A549 (cell line): ENCODE measurements at regions not wholly inside any gene's neighbourhood (a gene's known extent, or its start where the extent isn't known, plus 50 kb on each side); places are given as distances from the start of the nearest gene placed in this dataset.
A peak's percentile ranks its signal among the peaks of the same experiment; 100 is the strongest.

ENCODE experiments used
- ATAC-seq, 2 experiments: fragments of 200-7000 bp in 1 of 2; fragments of >200 bp in 1 of 2; cut with Nextera tagmentation in 1 of 2; cut with Tn5 transposase in 1 of 2; 3 replicates each; pipeline versions ENCODE4 v1.8.0 to v1.9.1; 2018 to 2020; ENCODE audit warnings: mild to moderate bottlenecking in 1 of 2, moderate library complexity in 1 of 2
- CTCF ChIA-PET: fragments of 300-600 bp; sonication (Branson Sonifier 250); formaldehyde crosslinking; extraction: SDS; loops from one replicate; lab custom pipeline; 2021; ENCODE audit warnings: antibody characterized with exemption, inconsistent platforms; lab: Yijun Ruan, JAX
- POLR2A ChIA-PET: fragments of 350-600 bp; formaldehyde crosslinking; extraction: SDS; loops from one replicate; lab custom pipeline; 2021; ENCODE audit warnings: antibody characterized with exemption, inconsistent platforms; lab: Yijun Ruan, JAX
- DNase-seq, 2 experiments: peaks; one replicate each; pipeline versions ENCODE4 v3.0.0 to v3.0.0-alpha.2; 2011 to 2016; ENCODE audit warnings: low read depth in 1 of 2, low spot score in 1 of 2
- FAIRE-seq: peaks from 2 replicates; lab custom pipeline; 2011; peaks lifted over from hg19 to GRCh38; lab: Jason Lieb, UNC
- H3K27ac ChIP-seq, 2 experiments: fragments of >200 bp; sonication (Bioruptor Twin); formaldehyde crosslinking; 3 replicates each; pipeline ENCODE4 v1.5.1; 2016 to 2017
- H3K4me1 ChIP-seq: fragments of >200 bp; sonication (Bioruptor Twin); formaldehyde crosslinking; 3 replicates; pipeline ENCODE4 v1.6.1; 2016
- H3K4me2 ChIP-seq: fragments of >200 bp; sonication (Bioruptor Twin); formaldehyde crosslinking; 3 replicates; pipeline ENCODE4 v1.6.1; 2016
- H3K4me3 ChIP-seq: fragments of >200 bp; sonication (Bioruptor Twin); formaldehyde crosslinking; 3 replicates; pipeline ENCODE4 v1.5.1; 2016
- H3K9me3 ChIP-seq: fragments of >200 bp; sonication (Bioruptor Twin); formaldehyde crosslinking; 3 replicates; pipeline ENCODE4 v1.6.1; 2016
- CHD2 ChIP-seq: fragments of 150-350 bp; IDR thresholded peaks from 2 replicates; pipeline ENCODE4 v1.6.1; 2014; ENCODE audit warnings: low read length; ENCODE audit not compliant: partially characterized antibody
- CHD4 ChIP-seq: fragments of 200-600 bp; sonication (generic); IDR thresholded peaks from 2 replicates; pipeline ENCODE4 v1.6.1; 2016; ENCODE audit warnings: antibody characterized with exemption, mild to moderate bottlenecking, borderline replicate concordance
- EHF ChIP-seq: fragments of 250-450 bp; sonication (Bioruptor Pico); IDR thresholded peaks from 2 replicates; pipeline ENCODE4 v1.5.0; 2020; ENCODE audit warnings: mild to moderate bottlenecking
- EHMT2 ChIP-seq: fragments of 200-600 bp; sonication (generic); IDR thresholded peaks from 2 replicates; pipeline ENCODE4 v1.6.1; 2016; ENCODE audit warnings: antibody characterized with exemption, low read depth, mild to moderate bottlenecking, moderate library complexity
- EP300 ChIP-seq, 2 experiments: fragments of >200 bp; sonication (Bioruptor Twin); formaldehyde crosslinking; IDR thresholded peaks; 2 replicates in 1 of 2; 3 replicates in 1 of 2; pipeline ENCODE4 v1.6.1; 2016 to 2017
- FOSB ChIP-seq: fragments of 250-450 bp; sonication (Bioruptor Pico); IDR thresholded peaks from 2 replicates; pipeline ENCODE4 v1.5.0; 2020; ENCODE audit warnings: mild to moderate bottlenecking, moderate library complexity
- HDAC2 ChIP-seq: fragments of 200-600 bp; sonication (generic); IDR thresholded peaks from 2 replicates; pipeline ENCODE4 v1.6.1; 2016
- HEYL ChIP-seq: fragments of 250-450 bp; sonication (Bioruptor Pico); IDR thresholded peaks from 2 replicates; pipeline ENCODE4 v1.8.0; 2021; ENCODE audit warnings: mild to moderate bottlenecking, moderate library complexity
- HOXB13 ChIP-seq: fragments of 250-450 bp; sonication (Bioruptor Pico); IDR thresholded peaks from 2 replicates; pipeline ENCODE4 v1.5.0; 2020; ENCODE audit warnings: low read depth, mild to moderate bottlenecking, moderate library complexity
- JUN ChIP-seq, 2 experiments: fragments of >200 bp; sonication (Bioruptor Twin); formaldehyde crosslinking; IDR thresholded peaks; 2 replicates in 1 of 2; 3 replicates in 1 of 2; pipeline ENCODE4 v1.6.1; 2016 to 2017
- MAFK ChIP-seq: fragments of 450-650 bp; IDR thresholded peaks from 2 replicates; pipeline ENCODE4 v1.6.1; 2014; ENCODE audit not compliant: partially characterized antibody
- MAZ ChIP-seq: fragments of 150-350 bp; IDR thresholded peaks from 2 replicates; pipeline ENCODE4 v1.6.1; 2014; ENCODE audit warnings: antibody characterized with exemption, low read depth, low read length, borderline replicate concordance
- NFE2L2 ChIP-seq: fragments of 150-350 bp; conservative IDR thresholded peaks from 2 replicates; pipeline ENCODE4 v1.6.1; 2014; ENCODE audit warnings: low read length
- NR3C1 ChIP-seq: fragments of >200 bp; sonication (Bioruptor Twin); formaldehyde crosslinking; IDR thresholded peaks from 3 replicates; pipeline ENCODE4 v1.6.1; 2017
- PHF8 ChIP-seq: fragments of 200-600 bp; sonication (generic); IDR thresholded peaks from 2 replicates; pipeline ENCODE4 v1.6.1; 2016; ENCODE audit warnings: low read depth, mild to moderate bottlenecking, antibody characterized with exemption, moderate library complexity, borderline replicate concordance
- POLR2A ChIP-seq: IDR thresholded peaks from 2 replicates; pipeline ENCODE4 v1.6.1; 2012; ENCODE audit warnings: mild to moderate bottlenecking, low read length
- POLR2AphosphoS2 ChIP-seq: conservative IDR thresholded peaks from 2 replicates; pipeline ENCODE4 v1.6.1; 2012; ENCODE audit warnings: low read length, improper control_type of control experiment, inconsistent platforms
- RARB ChIP-seq: fragments of 250-450 bp; sonication (Bioruptor Pico); IDR thresholded peaks from 2 replicates; pipeline ENCODE4 v1.8.0; 2021; ENCODE audit warnings: mild to moderate bottlenecking, moderate library complexity
- RFX5 ChIP-seq: fragments of 450-650 bp; IDR thresholded peaks from 2 replicates; pipeline ENCODE4 v1.7.1; 2014; ENCODE audit warnings: antibody characterized with exemption, mild to moderate bottlenecking, moderate library complexity
- RNF2 ChIP-seq: fragments of 200-600 bp; sonication (generic); IDR thresholded peaks from 2 replicates; pipeline ENCODE4 v1.6.1; 2016; ENCODE audit warnings: low read depth, mild to moderate bottlenecking, antibody characterized with exemption, moderate library complexity, borderline replicate concordance
- SREBF2 ChIP-seq: fragments of 450-650 bp; IDR thresholded peaks from 2 replicates; pipeline ENCODE4 v1.6.1; 2014; ENCODE audit warnings: mild to moderate bottlenecking, moderate library complexity
- TP53 ChIP-seq: fragments of 250-450 bp; sonication (Bioruptor Pico); IDR thresholded peaks from 2 replicates; pipeline ENCODE4 v1.5.0; 2021; ENCODE audit warnings: mild to moderate bottlenecking, moderate library complexity
- ZC3H11A ChIP-seq: fragments of 450-650 bp; IDR thresholded peaks from 2 replicates; pipeline ENCODE4 v1.6.1; 2014; ENCODE audit warnings: antibody characterized with exemption, mild to moderate bottlenecking
- ZFP36 ChIP-seq: fragments of 450-650 bp; IDR thresholded peaks from 2 replicates; pipeline ENCODE4 v1.6.1; 2014; ENCODE audit warnings: borderline replicate concordance; ENCODE audit not compliant: partially characterized antibody
- ZSCAN20 ChIP-seq: fragments of 250-450 bp; sonication (Bioruptor Pico); IDR thresholded peaks from 2 replicates; pipeline ENCODE4 v1.8.0; 2022; ENCODE audit warnings: mild to moderate bottlenecking, moderate library complexity
- WGBS: methylation state at CpG from one replicate; pipeline ENCODE4 v1.1.6; 2017; ENCODE audit errors: missing lambda C conversion rate; 5-methylcytosine and 5-hydroxymethylcytosine counted together
- TF ChIP-seq, protein P1 (sequence below): fragments of >200 bp; sonication (Bioruptor Twin); formaldehyde crosslinking; IDR thresholded peaks from 3 replicates; pipeline ENCODE4 v1.5.1; 2016
- TF ChIP-seq, protein P2 (sequence below): fragments of 200-600 bp; sonication (generic); IDR thresholded peaks from 2 replicates; pipeline ENCODE4 v1.6.1; 2016; ENCODE audit warnings: antibody characterized with exemption, mild to moderate bottlenecking, moderate library complexity
- TF ChIP-seq, protein P3 (sequence below): fragments of 250-450 bp; sonication (Bioruptor Pico); IDR thresholded peaks from 2 replicates; pipeline ENCODE4 v1.5.0; 2020; ENCODE audit warnings: low read depth, mild to moderate bottlenecking, moderate library complexity
- TF ChIP-seq, protein P4 (sequence below): fragments of 150-350 bp; IDR thresholded peaks from 2 replicates; pipeline ENCODE4 v1.6.1; 2014; ENCODE audit warnings: low read depth, mild to moderate bottlenecking, low read length
- TF ChIP-seq, protein P5 (sequence below): IDR thresholded peaks from 2 replicates; pipeline ENCODE4 v1.6.1; 2012; ENCODE audit warnings: low read depth, borderline replicate concordance
- TF ChIP-seq, protein P6 (sequence below): IDR thresholded peaks from 2 replicates; pipeline ENCODE4 v1.6.1; 2012

DNA sequence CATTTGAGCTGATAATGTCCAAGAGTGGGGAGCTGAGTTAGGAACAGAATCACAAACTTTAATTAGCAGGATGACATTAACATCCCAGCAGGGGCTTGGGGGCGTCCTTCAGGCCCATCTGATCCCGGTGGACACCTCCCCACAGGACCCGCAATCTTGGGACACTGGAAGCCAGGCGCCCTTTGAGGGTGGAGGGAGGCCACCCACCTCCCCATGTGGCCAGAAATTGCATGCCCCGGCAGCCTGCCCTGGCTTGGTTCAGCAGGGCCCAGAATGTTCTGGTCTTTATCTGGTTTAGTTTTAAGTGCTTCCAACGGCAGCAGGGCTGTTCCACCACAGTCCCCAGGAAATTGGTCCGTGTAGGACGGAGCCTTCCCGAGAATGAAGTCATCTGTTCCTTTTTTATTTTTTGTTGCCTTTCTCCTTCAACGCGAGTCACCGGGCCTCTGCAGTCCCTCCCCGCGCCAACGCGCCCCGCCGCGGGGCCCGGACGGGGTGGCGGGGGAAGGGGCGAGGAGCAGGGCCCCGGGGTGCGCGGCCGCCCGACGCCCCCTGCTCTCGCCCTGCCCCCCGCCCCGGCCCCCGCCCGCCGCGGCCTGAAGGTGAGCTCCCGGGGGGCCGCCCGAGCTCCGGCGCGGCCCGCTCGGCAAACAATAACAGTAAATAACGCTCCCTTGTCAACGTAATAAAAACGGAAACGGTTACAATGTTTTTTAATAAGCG is 207.9 kb downstream of the C9orf50 start:
- ChIA-PET CTCF (interaction anchor here (0.6 to 1.6 kb wide), 5 partner anchors 62 to 274 kb away, joined by 3 to 6 read pairs (median 3); no protein-coding TSS in a partner anchor), POLR2A (interaction anchor here (0.6 to 3.1 kb wide), 4 partner anchors 47 to 238 kb away, joined by 4 to 16 read pairs (median 12); partner anchors contain the start of gene IER5L)
- Histone ChIP-seq H3K4me3 (peak overlapping the region; percentile 38), H3K4me1 (peaks cover 63% of the 10 kb centered on the region), H3K9me3 (0 out of 3 replicates have a peak, but pooled peaks cover 2% of the 10 kb centered on the region), H3K27ac (peak overlapping the region; percentile 98 to 100), H3K4me2 (peak overlapping the region; percentile 94)
- DNase-seq = peak; percentile 38 to 73
- 2% methylated on average over 21 of the region's 49 CpGs for WGBS
- no peak for FAIRE-seq
- ATAC-seq = peak; percentile 54 to 57
- 0 out of 2 replicates have a peak, but pooled peaks have one; percentile 18 for TF ChIP-seq POLR2A
- TF ChIP-seq, protein P1, sequence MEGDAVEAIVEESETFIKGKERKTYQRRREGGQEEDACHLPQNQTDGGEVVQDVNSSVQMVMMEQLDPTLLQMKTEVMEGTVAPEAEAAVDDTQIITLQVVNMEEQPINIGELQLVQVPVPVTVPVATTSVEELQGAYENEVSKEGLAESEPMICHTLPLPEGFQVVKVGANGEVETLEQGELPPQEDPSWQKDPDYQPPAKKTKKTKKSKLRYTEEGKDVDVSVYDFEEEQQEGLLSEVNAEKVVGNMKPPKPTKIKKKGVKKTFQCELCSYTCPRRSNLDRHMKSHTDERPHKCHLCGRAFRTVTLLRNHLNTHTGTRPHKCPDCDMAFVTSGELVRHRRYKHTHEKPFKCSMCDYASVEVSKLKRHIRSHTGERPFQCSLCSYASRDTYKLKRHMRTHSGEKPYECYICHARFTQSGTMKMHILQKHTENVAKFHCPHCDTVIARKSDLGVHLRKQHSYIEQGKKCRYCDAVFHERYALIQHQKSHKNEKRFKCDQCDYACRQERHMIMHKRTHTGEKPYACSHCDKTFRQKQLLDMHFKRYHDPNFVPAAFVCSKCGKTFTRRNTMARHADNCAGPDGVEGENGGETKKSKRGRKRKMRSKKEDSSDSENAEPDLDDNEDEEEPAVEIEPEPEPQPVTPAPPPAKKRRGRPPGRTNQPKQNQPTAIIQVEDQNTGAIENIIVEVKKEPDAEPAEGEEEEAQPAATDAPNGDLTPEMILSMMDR = no peak
- no peak for TF ChIP-seq SREBF2
- TF ChIP-seq, protein P2, sequence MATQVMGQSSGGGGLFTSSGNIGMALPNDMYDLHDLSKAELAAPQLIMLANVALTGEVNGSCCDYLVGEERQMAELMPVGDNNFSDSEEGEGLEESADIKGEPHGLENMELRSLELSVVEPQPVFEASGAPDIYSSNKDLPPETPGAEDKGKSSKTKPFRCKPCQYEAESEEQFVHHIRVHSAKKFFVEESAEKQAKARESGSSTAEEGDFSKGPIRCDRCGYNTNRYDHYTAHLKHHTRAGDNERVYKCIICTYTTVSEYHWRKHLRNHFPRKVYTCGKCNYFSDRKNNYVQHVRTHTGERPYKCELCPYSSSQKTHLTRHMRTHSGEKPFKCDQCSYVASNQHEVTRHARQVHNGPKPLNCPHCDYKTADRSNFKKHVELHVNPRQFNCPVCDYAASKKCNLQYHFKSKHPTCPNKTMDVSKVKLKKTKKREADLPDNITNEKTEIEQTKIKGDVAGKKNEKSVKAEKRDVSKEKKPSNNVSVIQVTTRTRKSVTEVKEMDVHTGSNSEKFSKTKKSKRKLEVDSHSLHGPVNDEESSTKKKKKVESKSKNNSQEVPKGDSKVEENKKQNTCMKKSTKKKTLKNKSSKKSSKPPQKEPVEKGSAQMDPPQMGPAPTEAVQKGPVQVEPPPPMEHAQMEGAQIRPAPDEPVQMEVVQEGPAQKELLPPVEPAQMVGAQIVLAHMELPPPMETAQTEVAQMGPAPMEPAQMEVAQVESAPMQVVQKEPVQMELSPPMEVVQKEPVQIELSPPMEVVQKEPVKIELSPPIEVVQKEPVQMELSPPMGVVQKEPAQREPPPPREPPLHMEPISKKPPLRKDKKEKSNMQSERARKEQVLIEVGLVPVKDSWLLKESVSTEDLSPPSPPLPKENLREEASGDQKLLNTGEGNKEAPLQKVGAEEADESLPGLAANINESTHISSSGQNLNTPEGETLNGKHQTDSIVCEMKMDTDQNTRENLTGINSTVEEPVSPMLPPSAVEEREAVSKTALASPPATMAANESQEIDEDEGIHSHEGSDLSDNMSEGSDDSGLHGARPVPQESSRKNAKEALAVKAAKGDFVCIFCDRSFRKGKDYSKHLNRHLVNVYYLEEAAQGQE = no peak
- TF ChIP-seq CHD4 = no peak
- TF ChIP-seq, protein P3, sequence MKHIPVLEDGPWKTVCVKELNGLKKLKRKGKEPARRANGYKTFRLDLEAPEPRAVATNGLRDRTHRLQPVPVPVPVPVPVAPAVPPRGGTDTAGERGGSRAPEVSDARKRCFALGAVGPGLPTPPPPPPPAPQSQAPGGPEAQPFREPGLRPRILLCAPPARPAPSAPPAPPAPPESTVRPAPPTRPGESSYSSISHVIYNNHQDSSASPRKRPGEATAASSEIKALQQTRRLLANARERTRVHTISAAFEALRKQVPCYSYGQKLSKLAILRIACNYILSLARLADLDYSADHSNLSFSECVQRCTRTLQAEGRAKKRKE (CRISPR knock-in tag) = peak; percentile 73; the same call in 1 of the 2 replicates
- TF ChIP-seq, protein P4, sequence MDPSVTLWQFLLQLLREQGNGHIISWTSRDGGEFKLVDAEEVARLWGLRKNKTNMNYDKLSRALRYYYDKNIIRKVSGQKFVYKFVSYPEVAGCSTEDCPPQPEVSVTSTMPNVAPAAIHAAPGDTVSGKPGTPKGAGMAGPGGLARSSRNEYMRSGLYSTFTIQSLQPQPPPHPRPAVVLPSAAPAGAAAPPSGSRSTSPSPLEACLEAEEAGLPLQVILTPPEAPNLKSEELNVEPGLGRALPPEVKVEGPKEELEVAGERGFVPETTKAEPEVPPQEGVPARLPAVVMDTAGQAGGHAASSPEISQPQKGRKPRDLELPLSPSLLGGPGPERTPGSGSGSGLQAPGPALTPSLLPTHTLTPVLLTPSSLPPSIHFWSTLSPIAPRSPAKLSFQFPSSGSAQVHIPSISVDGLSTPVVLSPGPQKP = no peak
- no peak for TF ChIP-seq HDAC2
- TF ChIP-seq, protein P5, sequence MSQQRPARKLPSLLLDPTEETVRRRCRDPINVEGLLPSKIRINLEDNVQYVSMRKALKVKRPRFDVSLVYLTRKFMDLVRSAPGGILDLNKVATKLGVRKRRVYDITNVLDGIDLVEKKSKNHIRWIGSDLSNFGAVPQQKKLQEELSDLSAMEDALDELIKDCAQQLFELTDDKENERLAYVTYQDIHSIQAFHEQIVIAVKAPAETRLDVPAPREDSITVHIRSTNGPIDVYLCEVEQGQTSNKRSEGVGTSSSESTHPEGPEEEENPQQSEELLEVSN = peak; percentile 70; the same call in 1 of the 2 replicates
- TF ChIP-seq RARB (CRISPR knock-in tag) = peak; percentile 65; the same call in 1 of the 2 replicates
- no peak for TF ChIP-seq EHMT2
- TF ChIP-seq POLR2AphosphoS2 = no peak
- no peak for TF ChIP-seq ZFP36
- TF ChIP-seq FOSB = 0 out of 2 replicates have a peak, but pooled peaks have one; percentile 64
- no peak for TF ChIP-seq RNF2
- no peak for TF ChIP-seq RFX5
- no peak for TF ChIP-seq NFE2L2
- TF ChIP-seq CHD2 = no peak
- TF ChIP-seq JUN (IDR thresholded peaks at IDR 0.05) = peak in 1 of 2 experiments; percentile 94; a peak in 2 of 5 replicates
- peak; percentile 68 for TF ChIP-seq EHF (CRISPR knock-in tag)
- peak; percentile 92 for TF ChIP-seq HOXB13 (CRISPR knock-in tag)
- TF ChIP-seq TP53 (CRISPR knock-in tag) = no peak
- no peak for TF ChIP-seq ZC3H11A
- TF ChIP-seq, protein P6, sequence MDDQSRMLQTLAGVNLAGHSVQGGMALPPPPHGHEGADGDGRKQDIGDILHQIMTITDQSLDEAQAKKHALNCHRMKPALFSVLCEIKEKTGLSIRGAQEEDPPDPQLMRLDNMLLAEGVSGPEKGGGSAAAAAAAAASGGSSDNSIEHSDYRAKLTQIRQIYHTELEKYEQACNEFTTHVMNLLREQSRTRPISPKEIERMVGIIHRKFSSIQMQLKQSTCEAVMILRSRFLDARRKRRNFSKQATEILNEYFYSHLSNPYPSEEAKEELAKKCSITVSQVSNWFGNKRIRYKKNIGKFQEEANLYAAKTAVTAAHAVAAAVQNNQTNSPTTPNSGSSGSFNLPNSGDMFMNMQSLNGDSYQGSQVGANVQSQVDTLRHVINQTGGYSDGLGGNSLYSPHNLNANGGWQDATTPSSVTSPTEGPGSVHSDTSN = no peak
- TF ChIP-seq MAZ = no peak
- TF ChIP-seq EP300 (IDR thresholded peaks at IDR 0.05) = peak; percentile 74 to 83; a peak in 3 of 5 replicates
- no peak for TF ChIP-seq HEYL (CRISPR knock-in tag)
- TF ChIP-seq NR3C1 = no peak
- TF ChIP-seq MAFK = no peak
- 0 out of 2 replicates have a peak, but pooled peaks have one; percentile 12 for TF ChIP-seq ZSCAN20 (CRISPR knock-in tag)
- TF ChIP-seq PHF8 = no peak
